ENCODE measurements at regions not wholly inside any gene's neighbourhood (a gene's known extent, or its start where the extent isn't known, plus 50 kb on each side); places are given as distances from the start of the nearest gene placed in this dataset.

- TF ChIP-seq POLR2AphosphoS5 (IDR thresholded peaks at IDR 0.05; ENCODE audit: low read depth, low read length): no peak
- peak; percentile 26; the same call in 1 of the 2 replicates for TF ChIP-seq CTCF (IDR thresholded peaks at IDR 0.05)
- TF ChIP-seq REST (IDR thresholded peaks at IDR 0.05; ENCODE audit: insufficient read depth in 1 of 2, low read depth in 2 of 2, low read length in 1 of 2): no peak
- no peak for TF ChIP-seq TCF7L2 (IDR thresholded peaks at IDR 0.05; ENCODE audit: low read depth, low read length)
- TF ChIP-seq SIN3A (IDR thresholded peaks at IDR 0.05; ENCODE audit: borderline replicate concordance, insufficient read depth, low read depth, low read length): no peak
Measured at GRCh38 chrX:30488092-30488491, 89.5 kb downstream of the TASL start.

Measured in Panc1 (cell line).